ENCODE measurements at regions not wholly inside any gene's neighbourhood (a gene's known extent, or its start where the extent isn't known, plus 50 kb on each side); places are given as distances from the start of the nearest gene placed in this dataset.

DNA sequence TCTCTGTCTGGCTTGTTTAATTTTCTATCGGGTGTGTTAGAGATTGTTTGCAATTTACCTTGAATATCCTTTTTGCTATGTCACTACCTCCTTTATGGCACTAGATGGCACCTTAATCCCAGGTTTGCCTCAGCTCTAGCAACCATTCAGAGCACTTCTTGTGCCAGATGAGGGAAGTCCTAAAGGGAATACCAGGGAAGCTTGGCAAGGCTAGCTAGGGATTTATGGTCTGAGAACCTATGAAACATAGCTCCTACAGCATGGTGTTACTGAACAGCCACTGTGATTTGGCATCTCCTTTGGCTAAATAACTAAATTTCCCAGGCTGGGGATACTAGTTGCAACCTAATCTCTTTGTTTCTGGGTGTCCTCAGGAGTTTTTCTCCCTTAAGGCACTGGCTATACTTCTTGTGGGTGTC is 69.0 kb upstream of the VOPP1 start:
- no peak overlapping the region for H3K27ac ChIP-seq
- H3K27me3 ChIP-seq = peaks cover 7% of the 10 kb centered on the region
- H3K4me3 ChIP-seq (ENCODE audit: low read depth in 1 of 2, low read length in 1 of 2) = no peak overlapping the region
- H3K9me3 ChIP-seq = no peaks in the 10 kb centered on the region
- TF ChIP-seq CTCF (IDR thresholded peaks at IDR 0.05) = peak; percentile 67
- H3K36me3 ChIP-seq = no peaks in the 10 kb centered on the region
- H3K4me1 ChIP-seq (ENCODE audit: control insufficient read depth in 1 of 2, insufficient read depth in 1 of 2, low read depth in 1 of 2, low read length in 1 of 2) = peaks cover 0 to 4% of the 10 kb centered on the region in 2 experiments

GRCh38 chr7:55639640-55640039 is 67.3 kb upstream of the VOPP1 start:
- peaks cover 12% of the 10 kb centered on the region for H3K27me3 ChIP-seq
- no peaks in the 10 kb centered on the region for H3K9me3 ChIP-seq
- no peak overlapping the region for H3K4me3 ChIP-seq (ENCODE audit: low read depth in 1 of 2, low read length in 1 of 2)
- peaks cover 0 to 4% of the 10 kb centered on the region in 2 experiments for H3K4me1 ChIP-seq (ENCODE audit: control insufficient read depth in 1 of 2, insufficient read depth in 1 of 2, low read depth in 1 of 2, low read length in 1 of 2)
- no peak overlapping the region for H3K27ac ChIP-seq
- TF ChIP-seq CTCF (IDR thresholded peaks at IDR 0.05) = no peak
- H3K36me3 ChIP-seq = no peaks in the 10 kb centered on the region

- Histone ChIP-seq H3K36me3 (no peaks in the 10 kb centered on the region), H3K4me3 (ENCODE audit: low read depth in 1 of 2, low read length in 1 of 2) (no peak overlapping the region), H3K4me1 (ENCODE audit: control insufficient read depth in 1 of 2, insufficient read depth in 1 of 2, low read depth in 1 of 2, low read length in 1 of 2) (no peaks in the 10 kb centered on the region), H3K27me3 (peaks cover 17% of the 10 kb centered on the region), H3K27ac (no peak overlapping the region), H3K9me3 (no peaks in the 10 kb centered on the region)
- TF ChIP-seq CTCF (IDR thresholded peaks at IDR 0.05) = no peak
These were observed 56.9 kb upstream of the VOPP1 start for GRCh38 chr7:55629051-55629677.

GRCh38 chr7:55624813-55625212 is 52.5 kb upstream of the VOPP1 start:
- TF ChIP-seq CTCF (IDR thresholded peaks at IDR 0.05) = no peak
- Histone ChIP-seq H3K4me1 (ENCODE audit: control insufficient read depth in 1 of 2, insufficient read depth in 1 of 2, low read depth in 1 of 2, low read length in 1 of 2) (no peaks in the 10 kb centered on the region), H3K27me3 (peaks cover 7% of the 10 kb centered on the region), H3K4me3 (ENCODE audit: low read depth in 1 of 2, low read length in 1 of 2) (no peak overlapping the region), H3K27ac (no peak overlapping the region), H3K9me3 (no peaks in the 10 kb centered on the region), H3K36me3 (no peaks in the 10 kb centered on the region)

- TF ChIP-seq CTCF (IDR thresholded peaks at IDR 0.05) = no peak
- Histone ChIP-seq H3K4me1 (ENCODE audit: control insufficient read depth in 1 of 2, insufficient read depth in 1 of 2, low read depth in 1 of 2, low read length in 1 of 2) (no peaks in the 10 kb centered on the region), H3K27ac (no peak overlapping the region), H3K27me3 (peaks cover 7% of the 10 kb centered on the region), H3K9me3 (no peaks in the 10 kb centered on the region), H3K4me3 (ENCODE audit: low read depth in 1 of 2, low read length in 1 of 2) (no peak overlapping the region), H3K36me3 (no peaks in the 10 kb centered on the region)
These were observed 51.3 kb upstream of the VOPP1 start for GRCh38 chr7:55623617-55624016.

All from neutrophil (primary cell).